GM21381 (cell line): ENCODE measurements at regions not wholly inside any gene's neighbourhood (a gene's known extent, or its start where the extent isn't known, plus 50 kb on each side); places are given as distances from the start of the nearest gene placed in this dataset.
"Not testable (repeated sequence)": the region's sequence is repeated elsewhere in the genome, so short reads cannot be mapped to it uniquely, and the experiment has no call there.

Experiments used
- ATAC-seq: cut with Tn5 transposase; IDR thresholded peaks from one replicate; pipeline ENCODE4 v1.9.1; 2021; ENCODE audit warnings: mild to moderate bottlenecking, moderate library complexity; ENCODE audit not compliant: unreplicated experiment

DNA sequence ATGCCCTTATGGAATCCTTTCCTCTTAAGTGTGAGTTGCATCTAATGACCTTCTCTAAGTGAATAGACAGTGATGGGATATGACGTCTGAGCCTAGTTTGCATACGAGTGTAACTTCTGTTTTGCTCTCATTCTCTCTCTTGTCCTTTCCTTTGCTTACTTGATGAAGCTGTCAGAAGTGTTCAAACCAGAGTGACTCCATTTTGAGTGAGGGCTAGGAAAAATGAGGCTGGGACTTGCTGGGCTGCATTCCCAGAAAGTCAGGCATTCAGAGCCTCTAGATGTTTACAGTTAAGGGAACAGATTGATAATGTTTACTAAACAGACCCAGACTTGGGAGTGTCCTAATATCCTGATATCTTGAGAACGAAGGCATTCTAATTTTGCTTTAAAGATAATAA is 311.2 kb upstream of the SOX4 start:
- ATAC-seq = not testable (repeated sequence)

DNA sequence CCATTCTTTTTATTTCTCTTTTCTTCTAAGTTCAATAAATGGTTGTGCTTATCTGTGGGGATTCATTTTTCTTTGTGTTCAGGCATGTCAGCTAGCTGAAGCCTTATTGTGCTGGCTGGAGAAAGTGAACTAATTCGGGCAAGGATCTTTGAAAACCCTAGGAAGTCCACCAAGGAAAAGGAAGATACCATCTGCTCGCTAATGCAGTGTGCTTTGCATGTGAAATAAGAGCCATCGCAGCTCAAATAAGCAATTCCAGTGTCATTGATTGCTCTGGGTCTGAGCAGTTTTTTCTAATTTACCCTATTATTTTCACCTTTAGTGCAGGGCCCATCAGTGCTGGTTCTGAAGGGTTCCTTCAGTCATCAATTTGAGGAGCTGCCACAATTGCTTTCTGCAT is 309.4 kb upstream of the SOX4 start:
- ATAC-seq = no peak

DNA sequence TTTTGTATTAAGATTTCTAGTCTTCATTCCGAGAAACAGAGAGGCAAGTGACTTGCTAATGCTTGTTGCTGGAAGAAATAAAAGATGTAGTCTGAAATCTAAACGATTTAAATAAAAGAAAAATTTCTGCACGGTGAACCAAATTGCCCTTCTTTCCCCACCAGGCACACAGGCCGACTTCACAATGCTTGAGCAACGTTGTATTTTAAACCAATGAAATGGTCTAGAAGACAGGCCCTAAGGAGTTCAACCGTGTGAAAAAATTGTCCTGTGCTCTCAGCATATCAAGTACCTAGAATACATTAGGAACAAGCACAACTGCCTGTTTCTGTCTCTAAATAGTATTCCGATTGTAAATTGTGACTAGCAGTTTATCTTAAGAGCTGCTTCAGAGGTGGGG is 308.8 kb upstream of the SOX4 start:
- no peak for ATAC-seq

DNA sequence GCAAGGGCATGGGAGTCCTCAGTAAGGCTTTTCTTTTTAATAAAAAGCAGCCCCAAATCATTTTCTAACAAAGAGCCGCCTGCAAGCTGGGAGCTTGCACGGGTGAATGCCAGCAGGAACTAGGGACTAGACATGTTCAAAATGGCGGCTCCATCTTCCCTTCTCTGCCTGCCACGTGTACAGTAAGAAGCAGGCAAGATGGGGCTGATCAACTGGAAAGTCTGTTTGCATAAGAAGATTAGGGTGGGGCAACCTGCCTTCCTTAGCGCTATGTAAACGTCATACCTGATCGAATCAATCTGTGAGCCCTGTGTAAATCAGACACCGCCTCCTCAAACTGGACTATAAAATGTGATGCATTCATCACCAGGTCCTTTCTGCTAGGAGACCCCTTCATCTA is 299.4 kb upstream of the SOX4 start:
- ATAC-seq = no peak

DNA sequence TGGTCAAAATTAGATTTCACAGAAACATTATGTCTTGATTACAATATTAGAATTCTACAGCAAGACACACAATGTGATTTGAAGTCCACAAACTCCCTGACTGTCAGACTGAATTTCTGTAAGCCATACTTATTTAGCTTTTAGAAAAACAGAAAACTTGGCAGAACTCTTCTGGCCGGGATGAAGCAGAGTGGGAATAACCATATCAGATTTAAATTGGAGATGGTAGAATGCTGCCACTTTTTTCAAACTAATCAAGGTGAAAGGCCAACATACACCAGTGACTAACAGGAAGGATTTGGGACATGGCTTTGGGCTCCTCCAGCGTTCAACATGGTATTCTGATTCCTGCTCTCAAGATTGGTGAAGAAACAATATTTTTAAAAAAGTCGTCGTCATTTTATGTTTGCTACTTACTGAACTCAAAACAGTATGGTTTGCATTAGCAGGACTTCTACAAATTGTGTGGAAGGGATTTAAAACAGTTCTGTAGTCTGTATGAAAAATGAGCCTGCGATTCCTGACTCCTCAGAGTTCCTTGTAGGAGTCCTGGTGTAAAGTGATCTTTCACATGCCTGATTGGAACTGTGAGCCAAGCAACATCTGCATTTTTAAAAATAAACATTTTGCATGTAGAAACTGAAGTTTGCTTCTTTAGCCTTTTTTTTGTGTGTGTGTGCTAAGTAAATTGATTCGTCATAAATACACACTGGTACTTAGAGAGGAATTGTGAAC is 297.9 kb upstream of the SOX4 start:
- ATAC-seq = no peak

DNA sequence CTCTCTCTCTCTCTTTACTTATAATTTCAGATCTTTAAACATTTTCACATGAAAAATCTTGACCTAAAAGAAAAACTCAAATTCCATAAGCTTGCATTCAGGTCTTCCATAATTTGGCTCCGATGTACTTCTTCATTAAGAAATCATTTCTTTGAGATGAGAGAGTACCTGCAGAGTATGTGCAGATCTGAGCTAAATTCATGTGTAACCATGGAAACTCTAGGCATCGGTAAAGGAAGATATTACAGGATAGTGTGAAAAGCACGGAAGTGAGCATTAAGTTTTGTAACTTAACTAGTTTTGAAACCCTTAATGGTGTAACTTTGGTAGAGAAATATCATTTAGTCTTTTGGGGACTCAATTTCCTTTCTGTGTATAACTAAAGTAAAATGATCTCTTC is 295.9 kb upstream of the SOX4 start:
- ATAC-seq = no peak

DNA sequence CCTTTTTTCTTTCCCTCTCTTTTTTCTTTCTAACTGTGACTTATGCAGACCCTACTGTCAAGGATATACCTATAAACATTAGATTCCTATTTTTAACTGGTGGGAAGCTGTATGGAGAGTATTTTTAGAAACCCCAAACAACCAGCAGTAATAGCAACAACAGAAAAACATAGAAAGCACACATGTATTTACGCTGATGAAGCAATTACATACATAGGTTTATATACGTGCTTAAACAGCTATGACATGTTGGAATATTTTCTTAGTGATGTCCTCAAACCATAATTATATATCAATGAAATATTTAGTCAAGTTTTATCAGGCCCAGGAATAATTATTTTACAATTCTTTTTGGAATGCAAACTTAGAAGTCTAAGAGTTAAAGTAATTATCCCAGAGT is 294.3 kb upstream of the SOX4 start:
- no peak for ATAC-seq

DNA sequence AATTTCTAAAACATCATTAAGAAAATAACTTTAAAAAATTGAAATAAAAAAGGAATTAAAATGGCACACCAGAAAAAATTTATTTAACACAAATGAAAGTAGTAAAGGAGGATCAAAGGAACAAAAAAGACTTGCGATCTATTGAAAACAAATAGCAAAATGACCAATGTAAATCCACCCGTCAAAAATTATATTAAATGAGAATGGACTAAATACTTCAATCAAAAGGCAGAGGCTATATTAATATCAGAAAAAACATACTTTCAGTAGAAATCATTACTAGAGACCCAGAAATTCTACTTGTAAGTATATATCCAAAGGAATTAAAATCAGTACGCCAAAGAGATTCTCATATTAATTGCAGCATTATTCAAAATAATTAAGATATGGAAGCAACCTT is 293.1 kb upstream of the SOX4 start:
- ATAC-seq = no peak

DNA sequence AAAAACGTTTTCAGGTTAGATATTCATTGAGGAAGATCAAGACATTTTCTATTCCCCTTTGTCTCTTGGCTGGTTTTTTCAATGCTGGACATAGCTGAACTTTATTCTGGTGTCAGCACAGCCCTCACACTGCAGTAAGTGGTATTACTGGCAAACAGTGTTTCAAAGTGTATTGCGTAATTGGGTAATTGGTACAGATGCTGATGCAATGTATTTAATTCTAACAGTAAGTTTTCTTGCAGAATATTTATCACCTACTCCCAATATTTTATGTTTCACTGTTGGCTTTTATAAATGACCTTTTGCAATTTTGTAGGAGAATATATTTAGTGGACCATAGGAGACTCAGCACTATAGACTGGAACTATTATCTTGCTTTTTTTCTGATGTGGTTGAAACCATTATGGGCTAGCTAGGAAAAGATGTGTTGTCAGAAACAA is 287.6 kb upstream of the SOX4 start:
- no peak for ATAC-seq

DNA sequence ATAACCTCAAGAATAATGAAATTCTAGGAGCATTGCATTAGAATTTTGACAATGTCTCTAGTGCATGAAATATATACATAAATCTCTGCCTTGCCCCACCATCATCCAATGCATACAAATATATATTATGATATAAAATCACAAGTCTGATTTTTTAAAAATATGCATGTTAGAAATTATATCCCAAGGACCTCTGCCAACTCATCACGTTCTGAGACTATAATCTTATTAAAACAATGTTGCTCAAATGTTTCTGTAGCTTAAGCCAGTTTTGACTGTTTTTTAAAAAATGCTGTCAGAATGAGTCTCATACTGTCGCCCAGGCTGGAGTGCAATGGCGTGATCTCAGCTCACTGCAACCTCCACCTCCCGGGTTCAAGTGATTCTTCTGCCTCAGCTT is 287.0 kb upstream of the SOX4 start:
- no peak for ATAC-seq

DNA sequence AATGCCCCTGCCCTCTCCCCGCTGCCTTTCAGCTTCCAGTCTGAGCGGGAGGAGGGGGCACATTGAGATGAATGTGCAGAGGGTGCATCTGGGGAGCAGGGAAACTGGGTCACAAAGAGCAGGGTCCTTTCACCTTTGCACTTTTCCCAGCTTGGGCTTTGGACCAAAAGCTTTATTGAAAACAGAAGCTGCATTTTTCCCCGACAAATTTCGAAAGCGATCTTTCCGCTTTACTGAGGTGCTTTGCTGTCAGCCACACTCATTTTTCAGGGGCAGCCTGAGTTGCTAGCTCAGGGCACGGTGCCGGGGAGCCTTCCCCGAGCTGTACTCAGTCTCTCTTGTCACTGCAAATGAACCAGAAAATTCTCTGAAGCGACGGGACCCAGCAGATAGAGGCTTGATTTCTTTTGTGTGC is 283.7 kb upstream of the SOX4 start:
- ATAC-seq = no peak

DNA sequence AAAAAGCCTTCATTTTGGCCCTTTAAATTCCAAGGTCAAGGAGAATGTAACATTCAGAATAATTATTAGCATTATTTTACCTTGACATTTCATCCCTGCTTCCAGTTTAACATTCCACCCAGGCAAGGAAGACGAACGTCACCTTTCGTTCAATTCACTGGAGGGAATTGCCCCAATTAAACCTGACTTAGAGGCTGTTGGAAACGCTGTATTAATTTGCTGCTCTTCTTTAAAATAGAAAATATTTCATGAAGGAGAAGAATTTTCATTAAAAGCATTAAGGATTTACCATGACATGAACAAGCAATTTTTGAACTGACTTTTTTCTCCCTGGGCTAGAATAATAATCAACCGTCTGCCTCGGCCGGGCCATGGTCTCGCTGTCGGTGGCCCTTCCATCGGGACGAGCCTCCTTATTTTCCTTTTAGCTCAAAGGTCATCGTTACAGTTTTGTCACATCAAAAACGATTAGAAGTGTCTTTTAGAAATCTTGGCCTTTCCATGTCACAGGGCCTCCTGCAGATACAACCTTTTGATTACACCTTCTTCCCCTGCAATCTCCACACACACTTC is 282.9 kb upstream of the SOX4 start:
- ATAC-seq = no peak

DNA sequence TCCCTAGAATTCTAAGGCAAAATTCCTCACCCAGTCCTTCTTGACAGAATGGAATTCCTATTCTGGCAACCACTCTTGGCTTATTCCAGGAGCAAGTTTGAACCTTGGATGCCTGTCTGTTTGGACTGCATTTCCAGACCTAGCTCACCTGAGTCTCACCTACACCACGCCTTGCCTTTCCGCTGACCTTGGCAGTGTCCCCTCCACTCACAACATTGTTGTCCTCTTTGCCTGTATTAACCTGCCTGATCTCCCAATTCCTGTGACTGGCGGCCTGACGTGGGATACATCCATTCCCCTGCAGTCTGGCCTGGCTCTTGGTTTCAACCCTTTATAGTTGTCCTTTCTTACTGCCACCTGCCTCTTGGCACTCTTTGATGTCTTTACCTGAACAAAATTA is 281.4 kb upstream of the SOX4 start:
- ATAC-seq = no peak

DNA sequence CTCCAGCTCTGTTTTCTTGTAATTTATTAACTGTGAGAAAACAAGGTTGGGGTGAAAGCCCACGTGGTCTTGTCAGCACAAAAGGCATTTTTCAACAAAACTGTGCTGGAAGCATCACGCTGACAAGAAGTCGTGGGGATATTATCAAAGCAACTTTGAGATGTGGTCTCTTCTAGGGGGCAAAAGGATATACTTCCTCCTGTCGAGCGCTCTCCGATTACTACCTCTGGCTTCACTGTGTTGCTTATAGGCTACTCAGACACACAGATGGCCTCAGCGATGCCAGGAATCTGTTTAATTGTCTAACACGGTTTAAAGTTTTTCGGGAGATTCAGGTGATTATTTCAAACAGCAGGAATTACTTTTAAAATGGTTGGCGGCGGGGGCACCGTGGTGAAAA is 275.9 kb upstream of the SOX4 start:
- no peak for ATAC-seq

DNA sequence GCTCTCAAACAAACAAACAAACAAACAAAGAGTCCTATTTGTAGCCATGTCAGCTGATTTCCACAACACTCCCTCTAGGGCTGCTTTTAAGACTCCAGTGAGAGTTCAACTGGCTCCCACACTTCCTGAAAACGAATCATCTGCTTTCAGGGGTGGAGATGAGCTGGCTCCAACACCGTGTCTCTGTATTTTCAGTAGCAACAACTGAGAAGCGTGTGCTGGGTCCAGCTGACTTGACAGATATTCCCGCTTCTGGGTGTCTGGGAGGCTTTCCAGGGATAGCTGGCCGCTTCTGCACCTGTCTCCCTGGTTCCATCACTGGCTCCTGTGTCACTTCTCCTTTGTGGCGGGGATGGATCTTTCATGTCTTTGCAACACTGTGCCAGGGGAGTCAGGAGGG is 272.5 kb upstream of the SOX4 start:
- no peak for ATAC-seq

DNA sequence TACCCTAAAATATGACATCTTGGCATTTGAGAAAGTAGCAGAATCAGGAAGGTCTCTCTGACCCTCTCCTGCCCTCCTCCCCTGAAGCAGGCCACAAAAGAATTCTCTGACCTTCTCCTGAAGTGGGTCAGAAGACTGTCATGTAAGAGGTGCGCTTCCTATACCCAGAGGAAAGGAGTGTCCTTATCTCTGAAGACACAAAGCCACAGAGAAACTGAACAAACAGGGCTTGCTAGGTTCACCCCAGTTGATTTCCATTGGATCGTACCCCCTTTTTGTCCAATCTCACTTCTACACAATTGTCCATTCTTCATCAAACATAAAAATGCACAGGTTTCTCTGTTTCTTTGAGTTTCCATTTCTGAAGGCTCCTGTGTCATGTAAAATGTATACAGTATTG is 272.0 kb upstream of the SOX4 start:
- no peak for ATAC-seq

DNA sequence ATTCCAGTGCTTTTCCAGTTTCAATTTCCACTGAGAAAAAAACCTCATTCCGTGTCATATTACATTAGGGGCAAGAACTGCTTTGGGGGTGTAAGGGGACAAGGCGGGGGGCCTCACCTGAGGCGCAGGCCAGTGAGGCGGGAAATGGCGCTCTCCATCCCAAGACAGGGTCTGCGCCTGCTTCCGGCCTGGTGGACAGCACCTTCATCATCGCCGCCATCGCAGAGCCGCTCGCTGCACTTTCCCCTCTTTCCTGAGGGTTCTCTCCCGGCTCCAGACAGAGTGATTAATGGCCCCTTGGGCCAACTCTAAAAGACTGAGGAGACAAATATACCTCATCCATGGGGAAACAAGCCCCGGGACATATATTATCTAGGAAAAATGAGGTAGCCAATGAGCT is 270.0 kb upstream of the SOX4 start:
- no peak for ATAC-seq

DNA sequence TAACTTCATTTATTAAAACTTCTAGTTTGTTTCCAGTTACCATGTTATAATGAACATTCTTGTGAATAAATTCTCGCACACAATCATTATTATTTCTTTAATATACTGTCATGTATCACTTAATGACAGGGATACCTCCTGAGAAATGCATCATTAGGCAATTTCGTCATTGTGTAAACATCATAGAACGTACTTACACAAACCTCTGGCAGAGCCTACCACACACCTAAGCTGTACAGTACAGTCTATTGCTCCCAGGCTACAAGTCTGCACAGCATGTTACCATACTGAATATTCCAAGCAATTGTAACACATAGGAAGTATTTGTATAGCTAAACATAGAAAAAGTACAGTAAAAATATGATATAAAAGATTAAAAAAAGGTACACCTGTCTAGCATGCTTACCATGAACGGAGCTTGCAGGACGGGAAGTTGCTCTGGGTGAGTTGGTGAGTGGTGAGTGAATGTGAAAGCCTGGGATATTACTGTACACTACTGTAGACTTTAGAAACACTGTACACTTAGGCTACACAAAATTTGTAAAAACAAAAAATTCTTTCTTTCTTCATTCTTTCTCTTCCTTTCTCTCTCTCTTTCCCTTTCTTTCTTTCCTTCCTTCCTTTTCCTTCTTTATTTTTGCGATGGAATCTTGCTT is 268.2 kb upstream of the SOX4 start:
- ATAC-seq = no peak

DNA sequence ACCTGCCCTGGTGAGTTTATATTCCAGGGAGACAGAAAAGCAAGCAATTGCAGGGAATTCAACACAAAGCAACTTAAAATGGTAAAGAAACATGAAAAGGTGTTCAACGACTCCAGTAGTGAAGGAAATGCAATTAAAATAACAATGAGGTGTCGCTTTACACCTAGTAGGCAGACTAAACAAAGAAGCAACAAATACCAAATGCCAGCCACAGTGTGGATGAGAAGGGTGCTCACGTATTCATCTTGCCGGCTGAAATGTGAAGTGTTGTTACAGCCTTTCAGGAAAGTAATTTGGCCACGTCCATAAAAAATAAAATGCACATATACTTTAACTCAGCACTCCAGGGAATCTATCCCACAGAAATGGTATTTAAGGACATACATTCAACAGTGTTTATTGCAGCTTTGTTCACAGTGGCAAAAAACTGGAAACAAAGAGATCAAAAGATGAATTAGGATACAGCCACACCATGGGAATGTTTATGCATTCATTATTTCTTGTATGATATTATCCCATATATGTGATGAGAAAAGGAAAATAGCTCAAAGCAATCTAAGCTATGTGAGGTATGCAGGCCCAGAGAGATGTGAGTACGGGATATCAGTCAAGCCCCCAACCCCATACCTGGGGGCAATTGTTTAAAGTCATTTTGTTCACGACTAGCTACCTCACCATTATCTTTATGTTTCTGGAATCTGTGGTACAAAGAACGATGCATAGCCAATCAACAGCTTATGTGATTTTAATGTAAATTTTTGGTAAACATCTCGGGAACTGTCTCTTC is 266.0 kb upstream of the SOX4 start:
- no peak for ATAC-seq

DNA sequence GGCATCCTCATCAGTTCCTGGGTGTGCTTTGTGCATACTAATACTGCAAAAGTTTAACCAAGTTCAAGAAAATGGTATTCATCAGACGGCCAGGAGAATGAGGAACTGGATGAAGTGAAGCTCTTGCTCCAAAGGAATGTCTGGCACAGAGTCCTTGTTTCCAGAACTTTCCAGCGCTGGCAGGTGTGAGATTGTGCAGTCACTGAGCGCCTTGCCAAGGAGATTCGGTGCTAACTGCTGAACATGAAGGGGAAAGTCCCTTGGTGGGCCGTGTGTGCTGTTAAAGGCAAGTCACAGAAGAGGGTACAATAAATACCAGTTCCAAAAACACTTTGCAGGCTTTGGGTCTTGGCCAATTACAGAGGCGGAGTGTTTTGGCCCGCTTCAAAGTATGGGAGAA is 262.3 kb upstream of the SOX4 start:
- no peak for ATAC-seq

DNA sequence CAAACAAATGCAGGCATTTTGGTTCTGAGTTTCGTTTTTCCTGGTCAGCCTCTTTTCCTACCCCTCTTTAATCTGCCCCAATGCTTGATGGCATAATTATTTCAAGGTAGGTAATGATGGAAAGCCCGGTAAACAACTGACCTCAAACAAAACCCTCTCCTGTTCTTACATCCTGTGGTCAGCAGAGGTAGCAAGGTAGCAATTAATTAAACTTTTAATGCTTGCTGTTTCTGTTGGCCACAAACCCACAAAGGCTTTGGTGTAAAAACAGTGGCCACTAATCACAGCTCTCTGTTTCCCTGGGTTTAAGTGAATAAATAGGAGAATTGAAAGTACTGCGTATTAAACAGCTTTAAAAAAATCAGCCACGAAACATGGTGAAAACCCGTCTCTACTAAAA is 261.5 kb upstream of the SOX4 start:
- ATAC-seq = no peak

DNA sequence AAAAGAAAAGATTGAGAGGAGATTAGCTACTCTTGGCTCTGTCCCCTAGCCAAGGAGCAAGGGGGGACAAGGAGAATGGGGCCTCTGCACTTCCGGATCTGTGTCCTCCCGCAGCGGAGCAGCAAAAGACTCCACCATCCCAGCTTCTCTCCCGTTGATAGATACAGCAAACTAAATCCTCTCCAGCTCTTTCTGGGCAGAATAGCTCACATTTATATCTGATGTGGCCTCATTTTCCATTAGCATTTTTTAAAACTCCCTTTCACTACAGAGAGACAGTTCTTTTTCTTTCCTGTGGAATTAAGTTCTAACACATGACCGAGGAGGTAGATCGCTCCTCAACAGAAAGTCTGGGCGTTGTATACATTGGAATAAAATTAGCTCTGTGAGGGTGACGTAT is 260.9 kb upstream of the SOX4 start:
- no peak for ATAC-seq
